Transverse colon (tissue), 3 donors: ENCODE measurements at regions not wholly inside any gene's neighbourhood (a gene's known extent, or its start where the extent isn't known, plus 50 kb on each side); places are given as distances from the start of the nearest gene placed in this dataset.

ENCODE experiments used
- EP300 ChIP-seq: sonication (generic); formaldehyde crosslinking; IDR thresholded peaks from one replicate; pipeline ENCODE4 v1.6.1; 2017; ENCODE audit warnings: antibody characterized with exemption, low read depth
- TF ChIP-seq, protein P1 (sequence below), 5 experiments: fragments of 200-600 bp in 3 of 5; fragments of 450-650 bp in 2 of 5; sonication (generic) in 3 of 5; IDR thresholded peaks; 1 replicate in 2 of 5; 2 replicates in 3 of 5; pipeline ENCODE4 v1.5.1; 2016 to 2017; ENCODE audit warnings: antibody characterized with exemption in 5 of 5, inconsistent platforms in 3 of 5, mild to moderate bottlenecking in 2 of 5, moderate library complexity in 1 of 5

DNA sequence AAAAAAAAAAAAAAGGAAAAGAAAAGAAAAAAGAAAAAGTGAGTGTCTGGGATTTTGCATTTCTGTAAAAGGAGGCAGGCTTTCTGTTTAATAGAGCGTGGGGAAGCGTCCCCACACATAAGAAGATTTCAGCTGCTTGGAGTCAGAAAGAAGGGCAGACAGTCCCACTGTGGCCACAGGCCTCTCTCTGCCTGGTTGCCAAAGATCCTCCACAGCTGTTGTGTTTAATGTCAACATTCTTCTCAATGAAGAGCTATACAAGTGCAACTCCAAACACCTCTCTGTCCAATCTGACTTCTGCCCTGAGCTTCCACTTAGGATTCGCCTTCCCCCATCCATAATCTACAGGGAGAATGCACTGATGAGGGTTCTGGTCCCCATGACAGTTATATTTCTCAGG lies 64.3 kb upstream of the MLN start:
- TF ChIP-seq, protein P1, sequence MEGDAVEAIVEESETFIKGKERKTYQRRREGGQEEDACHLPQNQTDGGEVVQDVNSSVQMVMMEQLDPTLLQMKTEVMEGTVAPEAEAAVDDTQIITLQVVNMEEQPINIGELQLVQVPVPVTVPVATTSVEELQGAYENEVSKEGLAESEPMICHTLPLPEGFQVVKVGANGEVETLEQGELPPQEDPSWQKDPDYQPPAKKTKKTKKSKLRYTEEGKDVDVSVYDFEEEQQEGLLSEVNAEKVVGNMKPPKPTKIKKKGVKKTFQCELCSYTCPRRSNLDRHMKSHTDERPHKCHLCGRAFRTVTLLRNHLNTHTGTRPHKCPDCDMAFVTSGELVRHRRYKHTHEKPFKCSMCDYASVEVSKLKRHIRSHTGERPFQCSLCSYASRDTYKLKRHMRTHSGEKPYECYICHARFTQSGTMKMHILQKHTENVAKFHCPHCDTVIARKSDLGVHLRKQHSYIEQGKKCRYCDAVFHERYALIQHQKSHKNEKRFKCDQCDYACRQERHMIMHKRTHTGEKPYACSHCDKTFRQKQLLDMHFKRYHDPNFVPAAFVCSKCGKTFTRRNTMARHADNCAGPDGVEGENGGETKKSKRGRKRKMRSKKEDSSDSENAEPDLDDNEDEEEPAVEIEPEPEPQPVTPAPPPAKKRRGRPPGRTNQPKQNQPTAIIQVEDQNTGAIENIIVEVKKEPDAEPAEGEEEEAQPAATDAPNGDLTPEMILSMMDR (IDR thresholded peaks at IDR 0.05), result no peak
- no peak for TF ChIP-seq EP300
